Right lobe of liver (tissue), 6 donors: ENCODE measurements at regions not wholly inside any gene's neighbourhood (a gene's known extent, or its start where the extent isn't known, plus 50 kb on each side); places are given as distances from the start of the nearest gene placed in this dataset.

Experiments
- ATAC-seq, 4 donors: fragments of 200-7000 bp; cut with Tn5 transposase; one replicate each; pipeline ENCODE4 v1.9.1; 2020; ENCODE audit warnings: mild to moderate bottlenecking in 4 of 4, moderate library complexity in 4 of 4
- DNase-seq, 3 donors: peaks; one replicate each; pipeline ENCODE4 v3.0.0-alpha.2; 2020
- H3K27ac ChIP-seq, 3 donors: fragments of 200-600 bp; one replicate each; pipeline ENCODE4 v1.8.0; 2022
- H3K27me3 ChIP-seq, 2 donors: fragments of 200-600 bp; one replicate each; pipeline ENCODE4 v1.8.0; 2022
- H3K36me3 ChIP-seq, 4 donors: fragments of 200-600 bp; sonication (generic) in 1 of 4; one replicate each; pipeline versions ENCODE4 v1.5.1 to v1.8.0; 2017 to 2022; ENCODE audit warnings: control low read depth in 1 of 4
- H3K4me1 ChIP-seq, 4 donors: fragments of 200-600 bp; sonication (generic) in 1 of 4; one replicate each; pipeline versions ENCODE4 v1.5.1 to v1.8.0; 2017 to 2022; ENCODE audit warnings: control low read depth in 1 of 4
- H3K4me3 ChIP-seq, 3 donors: fragments of 200-600 bp; one replicate each; pipeline ENCODE4 v1.8.0; 2022
- H3K9me3 ChIP-seq, 4 donors: fragments of 200-600 bp; sonication (generic) in 1 of 4; one replicate each; pipeline versions ENCODE4 v1.5.1 to v1.8.0; 2017 to 2022; ENCODE audit warnings: control low read depth in 1 of 4
- POLR2A ChIP-seq: fragments of 450-650 bp; IDR thresholded peaks from one replicate; pipeline ENCODE4 v1.6.1; 2017; ENCODE audit warnings: antibody characterized with exemption, mild to moderate bottlenecking
- WGBS: methylation state at CpG from one replicate; pipeline ENCODE4 v1.1.6; 2018; ENCODE audit warnings: low coverage, low lambda C conversion rate; ENCODE audit not compliant: insufficient coverage; ENCODE audit errors: missing lambda C conversion rate; 5-methylcytosine and 5-hydroxymethylcytosine counted together
- intact Hi-C, 2 donors: fragments of 100-400 bp; cut with DNase I; formaldehyde crosslinking; loops; one replicate each; pipeline versions ENCODE4 v1.11.2 to v1.14.1; 2022
- TF ChIP-seq, protein P1 (sequence below), 4 donors: fragments of 200-600 bp in 3 of 4; fragments of 450-650 bp in 1 of 4; IDR thresholded peaks; one replicate each; pipeline versions ENCODE4 v1.5.1 to v1.8.0; 2016 to 2022; ENCODE audit warnings: antibody characterized with exemption in 4 of 4, mild to moderate bottlenecking in 2 of 4
- donor health status: DM: no; HTN: yes; CAD: no.
- donor health status: DM: no; HTN: no; CAD: no.
- donor health status: DM: no; HTN: no; CAD: no.
- donor health status: DM: no; HTN: yes; CAD: no.
- donor health status: DM: no; HTN: yes; CAD: no.

DNA sequence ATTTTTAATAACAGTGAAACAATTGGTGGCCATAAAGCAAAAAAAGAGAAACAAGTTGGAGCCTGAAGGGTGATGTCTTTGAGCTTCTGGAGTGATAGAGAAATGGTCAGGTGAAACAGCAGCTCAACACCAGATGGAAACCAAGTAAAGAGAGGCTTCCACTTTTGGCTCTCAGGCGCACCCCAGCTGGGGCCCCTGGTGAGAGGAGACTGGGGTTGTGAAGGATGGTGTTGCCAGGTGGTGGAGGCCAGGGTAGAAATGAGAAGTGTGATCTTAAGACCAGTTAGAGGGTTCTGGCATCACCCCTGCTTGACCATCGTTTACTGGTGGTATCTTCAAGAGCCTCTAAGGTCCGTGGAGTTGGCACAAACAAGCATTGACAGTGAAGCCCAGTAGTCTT lies 126.0 kb upstream of the AKIRIN2 start:
- no peaks in the 10 kb centered on the region for H3K27me3 ChIP-seq
- ATAC-seq (no peak), DNase-seq (no peak)
- intact Hi-C loops, result no loop called here
- WGBS, result 76% methylated on average over 3 of the region's 3 CpGs
- TF ChIP-seq, protein P1, sequence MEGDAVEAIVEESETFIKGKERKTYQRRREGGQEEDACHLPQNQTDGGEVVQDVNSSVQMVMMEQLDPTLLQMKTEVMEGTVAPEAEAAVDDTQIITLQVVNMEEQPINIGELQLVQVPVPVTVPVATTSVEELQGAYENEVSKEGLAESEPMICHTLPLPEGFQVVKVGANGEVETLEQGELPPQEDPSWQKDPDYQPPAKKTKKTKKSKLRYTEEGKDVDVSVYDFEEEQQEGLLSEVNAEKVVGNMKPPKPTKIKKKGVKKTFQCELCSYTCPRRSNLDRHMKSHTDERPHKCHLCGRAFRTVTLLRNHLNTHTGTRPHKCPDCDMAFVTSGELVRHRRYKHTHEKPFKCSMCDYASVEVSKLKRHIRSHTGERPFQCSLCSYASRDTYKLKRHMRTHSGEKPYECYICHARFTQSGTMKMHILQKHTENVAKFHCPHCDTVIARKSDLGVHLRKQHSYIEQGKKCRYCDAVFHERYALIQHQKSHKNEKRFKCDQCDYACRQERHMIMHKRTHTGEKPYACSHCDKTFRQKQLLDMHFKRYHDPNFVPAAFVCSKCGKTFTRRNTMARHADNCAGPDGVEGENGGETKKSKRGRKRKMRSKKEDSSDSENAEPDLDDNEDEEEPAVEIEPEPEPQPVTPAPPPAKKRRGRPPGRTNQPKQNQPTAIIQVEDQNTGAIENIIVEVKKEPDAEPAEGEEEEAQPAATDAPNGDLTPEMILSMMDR (IDR thresholded peaks at IDR 0.05), result no peak
- TF ChIP-seq POLR2A, result no peak
- H3K4me1 ChIP-seq, result peaks cover 0 to 6% (median 2%) of the 10 kb centered on the region in 4 donors
- no peak overlapping the region for H3K4me3 ChIP-seq
- H3K36me3 ChIP-seq, result no peaks in the 10 kb centered on the region
- no peak overlapping the region for H3K27ac ChIP-seq
- no peaks in the 10 kb centered on the region for H3K9me3 ChIP-seq

DNA sequence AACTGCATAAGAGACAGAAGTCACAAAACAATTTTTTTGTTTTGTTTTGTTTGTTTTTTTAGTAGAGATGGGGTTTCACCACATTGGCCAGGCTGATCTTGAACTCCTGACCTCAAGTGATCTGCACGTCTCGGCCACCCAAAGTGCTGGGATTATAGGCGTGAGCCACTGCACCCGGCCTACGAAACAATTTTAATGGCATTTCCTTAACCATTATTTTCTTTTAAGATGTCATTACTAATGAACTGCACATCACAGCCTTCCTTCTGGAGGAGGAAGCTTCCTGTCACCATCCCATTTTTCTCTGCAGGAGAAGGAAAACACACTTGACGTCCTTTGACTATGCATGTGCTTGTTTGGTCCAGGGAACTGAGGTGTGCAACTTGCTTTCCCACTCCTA lies 125.3 kb upstream of the AKIRIN2 start:
- Histone ChIP-seq H3K36me3 (no peaks in the 10 kb centered on the region), H3K27me3 (no peaks in the 10 kb centered on the region), H3K4me3 (no peak overlapping the region), H3K4me1 (peaks cover 0 to 3% (median 0%) of the 10 kb centered on the region in 4 donors), H3K27ac (no peak overlapping the region), H3K9me3 (no peaks in the 10 kb centered on the region)
- TF ChIP-seq, protein P1 (IDR thresholded peaks at IDR 0.05), result no peak
- WGBS, result 54% methylated on average over 6 of the region's 6 CpGs
- intact Hi-C loops, result no loop called here
- DNase-seq (no peak), ATAC-seq (no peak)

DNA sequence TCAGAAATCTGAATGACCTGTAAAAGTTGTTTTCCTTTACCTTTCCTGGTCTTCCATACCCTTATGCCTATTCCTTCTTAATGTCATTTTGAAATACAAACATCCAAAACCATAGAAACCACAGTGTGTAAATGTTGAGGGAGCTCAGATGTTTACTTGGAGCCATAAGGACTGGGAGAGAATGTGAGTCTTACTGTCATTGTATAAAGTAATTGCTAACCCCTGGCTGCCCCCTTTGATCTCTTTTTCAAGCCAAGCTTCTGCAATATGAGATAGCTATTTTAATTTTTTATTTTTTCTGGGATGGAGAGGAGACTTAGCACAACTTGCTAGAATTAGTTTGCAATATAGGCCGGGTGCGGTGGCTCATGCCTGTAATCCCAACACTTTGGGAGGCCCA lies 124.4 kb upstream of the AKIRIN2 start:
- Histone ChIP-seq H3K9me3 (no peaks in the 10 kb centered on the region), H3K27me3 (no peaks in the 10 kb centered on the region), H3K27ac (no peak overlapping the region), H3K36me3 (no peaks in the 10 kb centered on the region), H3K4me1 (peaks cover 0 to 6% (median 1%) of the 10 kb centered on the region in 4 donors), H3K4me3 (no peak overlapping the region)
- DNase-seq, result no peak
- intact Hi-C loops, result no loop called here
- WGBS, result 91% methylated on average over 2 of the region's 2 CpGs
- no peak for TF ChIP-seq POLR2A
- TF ChIP-seq, protein P1 (IDR thresholded peaks at IDR 0.05), result no peak
- ATAC-seq, result no peak

DNA sequence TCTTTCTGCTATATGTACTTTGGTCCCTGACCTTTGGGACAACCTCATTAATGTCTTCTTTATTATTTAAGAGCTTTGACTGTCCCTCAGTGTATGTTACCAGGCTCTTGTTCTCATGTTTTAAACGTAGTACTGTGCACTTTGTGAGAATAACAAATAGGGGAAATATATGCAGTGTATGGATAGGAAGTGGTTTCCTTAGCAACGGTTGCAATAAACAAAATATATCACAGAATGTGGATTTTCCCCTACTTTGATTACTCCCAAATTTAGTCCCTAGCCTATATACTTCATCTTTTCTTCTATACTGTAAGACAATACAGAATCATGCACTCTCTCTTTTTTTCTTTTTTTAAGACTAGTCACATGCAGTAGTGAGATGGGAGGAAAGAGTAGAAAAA lies 123.8 kb upstream of the AKIRIN2 start:
- intact Hi-C loops, result no loop called here
- peak in 1 of 4 donors; percentile 40 for ATAC-seq
- Histone ChIP-seq H3K4me1 (peaks cover 0 to 9% (median 4%) of the 10 kb centered on the region in 4 donors), H3K27me3 (no peaks in the 10 kb centered on the region), H3K4me3 (no peak overlapping the region), H3K9me3 (no peaks in the 10 kb centered on the region), H3K27ac (no peak overlapping the region), H3K36me3 (no peaks in the 10 kb centered on the region)
- TF ChIP-seq POLR2A, result no peak
- TF ChIP-seq, protein P1 (IDR thresholded peaks at IDR 0.05), result no peak
- no peak for DNase-seq
- 46% methylated on average over 2 of the region's 2 CpGs for WGBS

DNA sequence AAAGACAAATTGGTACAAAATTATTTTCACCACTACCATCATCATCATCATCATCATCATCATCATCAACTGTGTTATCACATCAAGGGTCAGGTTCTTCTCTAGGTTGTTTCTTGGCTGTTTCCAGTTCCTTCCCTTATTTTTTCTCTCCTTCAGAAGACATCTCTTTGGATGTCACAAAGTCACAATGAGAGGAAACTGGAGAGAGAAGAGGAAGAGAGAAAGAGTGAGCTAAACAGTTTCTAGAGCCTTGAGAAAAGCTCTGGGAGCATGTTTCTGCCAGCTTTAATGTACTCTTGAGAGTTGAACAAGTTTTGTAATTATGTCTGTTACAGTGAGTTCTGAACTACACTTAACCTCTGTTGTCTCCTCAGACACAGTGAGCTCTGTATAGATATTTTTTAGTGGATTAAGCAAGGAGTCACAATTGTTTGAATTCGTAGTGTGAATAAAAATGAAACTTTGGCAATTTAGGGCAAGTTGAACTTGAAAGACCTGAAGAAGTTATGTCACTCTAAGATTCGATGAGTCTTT lies 123.0 kb upstream of the AKIRIN2 start:
- ATAC-seq, result peak in 3 of 4 donors; percentile 34 to 57 (median 56)
- 64% methylated on average over 2 of the region's 2 CpGs for WGBS
- H3K36me3 ChIP-seq, result no peaks in the 10 kb centered on the region
- H3K9me3 ChIP-seq, result no peaks in the 10 kb centered on the region
- DNase-seq, result no peak
- no peak overlapping the region for H3K27ac ChIP-seq
- H3K4me3 ChIP-seq, result no peak overlapping the region
- intact Hi-C loops, result no loop called here
- TF ChIP-seq, protein P1 (IDR thresholded peaks at IDR 0.05), result no peak
- no peak for TF ChIP-seq POLR2A
- H3K4me1 ChIP-seq, result peaks cover 0 to 17% (median 4%) of the 10 kb centered on the region in 4 donors
- no peaks in the 10 kb centered on the region for H3K27me3 ChIP-seq
